GM12891 (cell line): ENCODE measurements at regions not wholly inside any gene's neighbourhood (a gene's known extent, or its start where the extent isn't known, plus 50 kb on each side); places are given as distances from the start of the nearest gene placed in this dataset.

Experiments used
- DNase-seq: peaks from one replicate; pipeline ENCODE4 v3.0.0; 2011; ENCODE audit warnings: low spot score; ENCODE audit not compliant: insufficient read length
- FAIRE-seq: peaks from 2 replicates; lab custom pipeline; 2011; peaks lifted over from hg19 to GRCh38; lab: Jason Lieb, UNC
- PAX5 ChIP-seq: IDR thresholded peaks from 2 replicates; pipeline ENCODE4 v1.6.1; 2011; ENCODE audit warnings: low read length, moderate library complexity, mild to moderate bottlenecking; ENCODE audit not compliant: insufficient read depth, severe bottlenecking
- POLR2A ChIP-seq: IDR thresholded peaks from 2 replicates; pipeline ENCODE4 v1.6.1; 2011; ENCODE audit warnings: low read depth, low read length, control low read depth
- POLR2AphosphoS5 ChIP-seq: IDR thresholded peaks from 2 replicates; pipeline ENCODE4 v1.6.1; 2011; ENCODE audit warnings: low read depth, low read length, control low read depth
- POU2F2 ChIP-seq: IDR thresholded peaks from 2 replicates; pipeline ENCODE4 v1.6.1; 2011; ENCODE audit warnings: low read depth, mild to moderate bottlenecking, control low read depth, low read length, moderate library complexity
- SPI1 ChIP-seq: IDR thresholded peaks from 2 replicates; pipeline ENCODE4 v1.6.1; 2011; ENCODE audit warnings: low read depth, low read length, control low read depth
- TAF1 ChIP-seq: IDR thresholded peaks from 2 replicates; pipeline ENCODE4 v1.6.1; 2011; ENCODE audit warnings: low read depth, low read length, control low read depth

GRCh38 chr14:76639606-76640229, 121.5 kb upstream of the VASH1 start:
- TF ChIP-seq SPI1 (no peak), POLR2AphosphoS5 (no peak), POU2F2 (no peak), PAX5 (no peak), POLR2A (no peak), TAF1 (no peak)
- no peak for FAIRE-seq
- DNase-seq: no peak

DNA sequence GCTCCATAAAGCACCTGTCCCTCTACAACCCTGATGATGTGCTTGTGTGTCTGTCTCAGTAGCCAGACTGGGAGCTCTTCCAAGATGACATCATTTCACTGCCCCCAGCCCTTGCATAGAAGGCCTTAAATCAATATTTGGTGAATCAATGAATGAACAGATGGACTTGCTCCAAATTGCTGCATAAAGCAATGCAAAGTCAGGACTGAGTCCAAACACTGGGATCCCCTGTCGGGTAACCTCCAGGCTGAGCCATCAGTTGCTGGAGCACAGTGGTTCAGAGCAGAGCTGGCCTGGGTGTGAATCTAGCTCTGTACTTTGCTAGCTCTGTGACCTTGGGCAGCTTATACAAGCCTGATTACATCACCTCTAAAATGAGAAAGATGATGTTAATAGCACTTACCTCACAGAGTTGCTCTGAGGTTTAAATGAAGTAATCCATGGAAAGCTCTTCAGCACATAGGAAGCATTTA, 120.3 kb upstream of the VASH1 start:
- no peak for TF ChIP-seq TAF1
- no peak for TF ChIP-seq PAX5
- no peak for TF ChIP-seq POU2F2
- no peak for TF ChIP-seq POLR2AphosphoS5
- TF ChIP-seq SPI1: no peak
- no peak for TF ChIP-seq POLR2A
- no peak for DNase-seq
- FAIRE-seq: no peak

DNA sequence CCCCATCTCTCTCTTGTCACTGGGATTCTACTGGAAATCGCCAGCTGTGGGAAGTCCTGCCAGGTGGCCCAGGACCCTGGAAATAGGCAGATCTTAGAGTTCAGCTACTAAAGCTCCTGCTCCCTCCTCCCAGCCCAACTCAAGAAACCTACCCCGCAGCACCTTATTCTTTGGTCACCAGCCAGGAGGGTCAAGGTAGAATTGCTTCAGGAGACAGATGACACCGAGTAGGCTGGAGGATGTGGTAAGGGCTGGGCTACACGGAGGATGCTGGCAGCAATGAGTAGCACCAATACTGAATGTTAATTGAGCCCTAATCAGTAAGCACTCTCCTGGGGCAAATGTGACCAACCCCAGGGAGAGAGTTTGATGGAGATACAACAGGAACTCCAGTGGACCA, 119.7 kb upstream of the VASH1 start:
- TF ChIP-seq TAF1 (no peak), POU2F2 (no peak), POLR2A (no peak), POLR2AphosphoS5 (no peak), SPI1 (no peak), PAX5 (no peak)
- DNase-seq (no peak), FAIRE-seq (no peak)

DNA sequence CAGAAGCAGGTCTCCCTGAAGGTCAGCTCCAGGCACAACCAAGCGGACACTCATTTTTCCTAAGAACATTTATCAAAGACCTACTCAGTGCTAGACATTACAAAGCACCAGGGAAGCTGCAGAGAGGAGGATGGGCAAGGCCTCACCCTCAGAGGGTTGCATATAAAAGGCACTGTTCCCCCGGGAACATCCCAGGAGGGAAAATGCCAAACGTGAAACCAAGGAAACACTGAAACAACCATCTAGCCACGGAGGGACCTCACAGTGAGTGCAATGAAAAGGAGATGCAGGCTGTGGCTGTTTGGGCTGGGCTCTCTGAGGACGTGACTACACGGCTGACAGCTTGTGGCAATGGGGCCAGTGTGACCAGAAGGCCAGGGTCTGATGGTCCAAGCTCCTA, 117.4 kb upstream of the VASH1 start:
- TF ChIP-seq POLR2AphosphoS5 (no peak), POU2F2 (no peak), TAF1 (no peak), POLR2A (no peak), SPI1 (no peak), PAX5 (no peak)
- no peak for FAIRE-seq
- no peak for DNase-seq

GRCh38 chr14:76644855-76645518, 116.3 kb upstream of the VASH1 start:
- peak; percentile 29 for DNase-seq
- FAIRE-seq: peak; percentile 13
- TF ChIP-seq TAF1: no peak
- TF ChIP-seq POLR2A: no peak
- TF ChIP-seq POU2F2: no peak
- no peak for TF ChIP-seq PAX5
- no peak for TF ChIP-seq POLR2AphosphoS5
- no peak for TF ChIP-seq SPI1

- FAIRE-seq (peak; percentile 90), DNase-seq (peak; percentile 32)
- no peak for TF ChIP-seq SPI1
- TF ChIP-seq POLR2AphosphoS5: no peak
- no peak for TF ChIP-seq POU2F2
- TF ChIP-seq PAX5: no peak
- no peak for TF ChIP-seq TAF1
- no peak for TF ChIP-seq POLR2A
These were observed 113.5 kb upstream of the VASH1 start for GRCh38 chr14:76647697-76648298.

GRCh38 chr14:76651410-76652055, 109.7 kb upstream of the VASH1 start:
- TF ChIP-seq POLR2A (no peak), POLR2AphosphoS5 (no peak), TAF1 (no peak), SPI1 (no peak), PAX5 (no peak), POU2F2 (no peak)
- FAIRE-seq (no peak), DNase-seq (no peak)

- FAIRE-seq (no peak), DNase-seq (no peak)
- TF ChIP-seq SPI1: no peak
- TF ChIP-seq POLR2AphosphoS5: no peak
- TF ChIP-seq PAX5: no peak
- no peak for TF ChIP-seq POLR2A
- no peak for TF ChIP-seq TAF1
- no peak for TF ChIP-seq POU2F2
These were observed 107.2 kb upstream of the VASH1 start for GRCh38 chr14:76653875-76654572.
